ENCODE measurements at regions not wholly inside any gene's neighbourhood (a gene's known extent, or its start where the extent isn't known, plus 50 kb on each side); places are given as distances from the start of the nearest gene placed in this dataset.

GRCh38 chr2:39996653-39997080, 217.6 kb upstream of the THUMPD2 start:
- no peaks in the 10 kb centered on the region for H3F3A ChIP-seq (ENCODE audit: insufficient read depth, low read depth)
- no peaks in the 10 kb centered on the region for H4K20me1 ChIP-seq (ENCODE audit: insufficient read depth)
- POLR2A ChIA-PET (ENCODE audit: unreplicated experiment) = interaction anchor here (0.6 kb wide), 1 partner anchor 266 kb away, joined by 5 read pairs; no protein-coding TSS in a partner anchor
- peak overlapping the region; percentile 53 for H2AFZ ChIP-seq
- no peak overlapping the region for H3K4me2 ChIP-seq
- H3K36me3 ChIP-seq (ENCODE audit: low read depth) = no peaks in the 10 kb centered on the region
- 0 out of 2 replicates have a peak, but pooled peaks cover 8% of the 10 kb centered on the region for H3K4me1 ChIP-seq (replicated peaks; ENCODE audit: insufficient read depth)
- no TSS peak for BruUV-seq (replicated peaks)
- H3K9me3 ChIP-seq (ENCODE audit: insufficient read depth, low read depth) = no peaks in the 10 kb centered on the region
- no peak for TF ChIP-seq EZH2 (IDR thresholded peaks at IDR 0.05; ENCODE audit: low read depth)
- TF ChIP-seq CTCF (conservative IDR thresholded peaks at IDR 0.05) = no peak
- H3K79me2 ChIP-seq (ENCODE audit: low read depth) = no peaks in the 10 kb centered on the region
- CTCF ChIA-PET = no interaction called here
- H3K27ac ChIP-seq = peak overlapping the region; percentile 30
- no peaks in the 10 kb centered on the region; the same call in 1 of the 2 replicates for H3K9me2 ChIP-seq (ENCODE audit: insufficient read depth)
- H3K4me3 ChIP-seq = no peak overlapping the region
- peak in 1 of 2 experiments; percentile 7 for DNase-seq
- no peaks in the 10 kb centered on the region for H3K27me3 ChIP-seq (ENCODE audit: insufficient read depth, low read depth)
- intact Hi-C loops (cut with micrococcal nuclease; ENCODE audit: unreplicated experiment) = no loop called here

DNA sequence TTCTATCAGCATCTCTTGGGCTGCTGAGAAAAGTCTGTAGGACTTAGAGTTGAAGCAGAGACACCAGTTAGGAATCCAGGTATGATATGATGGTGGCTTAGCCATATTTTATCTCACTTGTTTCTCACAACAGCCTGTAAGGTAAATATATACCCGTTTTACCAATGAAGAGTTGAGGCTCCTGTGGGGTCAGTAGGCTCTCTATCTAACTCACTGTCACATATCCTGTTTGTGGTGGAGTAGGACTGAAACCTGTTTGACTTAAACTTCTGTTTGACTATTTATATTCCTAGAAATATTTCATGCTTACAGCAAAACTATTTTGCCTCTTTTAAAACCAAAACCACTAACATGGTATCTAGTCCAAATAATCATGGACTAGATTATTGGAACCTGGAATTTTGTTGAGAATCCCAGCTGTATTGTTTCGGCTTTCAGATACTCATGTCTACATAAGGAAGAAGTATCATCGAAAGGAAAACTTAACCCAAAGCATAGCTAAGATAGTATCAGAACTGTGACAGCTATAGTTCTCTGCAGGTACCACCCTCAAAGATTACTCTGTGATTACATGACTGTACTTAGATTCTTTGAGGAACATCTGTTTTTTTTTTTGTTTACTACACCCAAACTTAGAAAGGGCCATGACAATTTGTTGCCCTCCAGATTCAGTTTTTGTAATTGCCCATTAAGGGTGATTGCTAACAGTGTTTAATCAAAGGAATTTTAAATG, 216.1 kb upstream of the THUMPD2 start:
- no peaks in the 10 kb centered on the region; the same call in 1 of the 2 replicates for H3K9me2 ChIP-seq (ENCODE audit: insufficient read depth)
- CTCF ChIA-PET = no interaction called here
- no peaks in the 10 kb centered on the region for H4K20me1 ChIP-seq (ENCODE audit: insufficient read depth)
- no peak for DNase-seq
- intact Hi-C loops (cut with micrococcal nuclease; ENCODE audit: unreplicated experiment) = no loop called here
- no TSS peak for BruUV-seq (replicated peaks)
- no peak overlapping the region for H3K27ac ChIP-seq
- H2AFZ ChIP-seq = no peak overlapping the region
- H3K79me2 ChIP-seq (ENCODE audit: low read depth) = no peaks in the 10 kb centered on the region
- H3K9me3 ChIP-seq (ENCODE audit: insufficient read depth, low read depth) = no peaks in the 10 kb centered on the region
- POLR2A ChIA-PET (ENCODE audit: unreplicated experiment) = no interaction called here
- 0 out of 2 replicates have a peak, but pooled peaks cover 8% of the 10 kb centered on the region for H3K4me1 ChIP-seq (replicated peaks; ENCODE audit: insufficient read depth)
- no peak overlapping the region for H3K4me2 ChIP-seq
- no peaks in the 10 kb centered on the region for H3K36me3 ChIP-seq (ENCODE audit: low read depth)
- TF ChIP-seq EZH2 (IDR thresholded peaks at IDR 0.05; ENCODE audit: low read depth) (no peak), CTCF (conservative IDR thresholded peaks at IDR 0.05) (no peak)
- no peaks in the 10 kb centered on the region for H3K27me3 ChIP-seq (ENCODE audit: insufficient read depth, low read depth)
- no peak overlapping the region for H3K4me3 ChIP-seq
- H3F3A ChIP-seq (ENCODE audit: insufficient read depth, low read depth) = no peaks in the 10 kb centered on the region

DNA sequence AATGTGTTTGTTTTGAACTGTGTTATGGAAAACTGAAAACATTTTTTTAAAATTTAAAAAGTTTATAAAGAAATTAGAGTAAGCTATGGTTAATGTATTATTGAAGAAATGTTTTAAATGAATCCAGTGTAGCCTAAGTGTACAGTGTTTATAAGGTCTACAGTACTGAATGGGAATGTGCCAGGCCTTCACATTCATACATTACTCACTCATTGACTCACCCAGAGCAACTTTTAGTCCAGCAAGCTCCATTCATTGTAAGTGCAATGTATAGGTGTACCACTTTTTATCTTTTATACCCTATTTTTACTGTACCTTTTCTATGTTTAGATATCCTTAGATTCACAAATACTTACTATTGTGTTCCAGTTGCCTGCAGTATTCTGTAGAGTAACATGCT, 215.1 kb upstream of the THUMPD2 start:
- Histone ChIP-seq H3F3A (ENCODE audit: insufficient read depth, low read depth) (no peaks in the 10 kb centered on the region), H3K9me2 (ENCODE audit: insufficient read depth) (no peaks in the 10 kb centered on the region; the same call in 1 of the 2 replicates), H3K79me2 (ENCODE audit: low read depth) (no peaks in the 10 kb centered on the region), H3K4me1 (replicated peaks; ENCODE audit: insufficient read depth) (0 out of 2 replicates have a peak, but pooled peaks cover 8% of the 10 kb centered on the region), H3K4me3 (no peak overlapping the region), H3K4me2 (no peak overlapping the region), H3K36me3 (ENCODE audit: low read depth) (no peaks in the 10 kb centered on the region), H3K9me3 (ENCODE audit: insufficient read depth, low read depth) (no peaks in the 10 kb centered on the region), H2AFZ (no peak overlapping the region), H3K27me3 (ENCODE audit: insufficient read depth, low read depth) (no peaks in the 10 kb centered on the region), H4K20me1 (ENCODE audit: insufficient read depth) (no peaks in the 10 kb centered on the region), H3K27ac (no peak overlapping the region)
- intact Hi-C loops (cut with micrococcal nuclease; ENCODE audit: unreplicated experiment) = no loop called here
- POLR2A ChIA-PET (ENCODE audit: unreplicated experiment) = no interaction called here
- TF ChIP-seq EZH2 (IDR thresholded peaks at IDR 0.05; ENCODE audit: low read depth) (no peak), CTCF (conservative IDR thresholded peaks at IDR 0.05) (no peak)
- CTCF ChIA-PET = no interaction called here
- DNase-seq = no peak
- no TSS peak for BruUV-seq (replicated peaks)
